ENCODE measurements at regions not wholly inside any gene's neighbourhood (a gene's known extent, or its start where the extent isn't known, plus 50 kb on each side); places are given as distances from the start of the nearest gene placed in this dataset.

GRCh38 chr10:11687779-11688447 is 54.3 kb upstream of the ECHDC3 start:
- Histone ChIP-seq H3K27ac (ENCODE audit: low read depth in 1 of 2, low read length in 2 of 2) (no peak overlapping the region), H3K27me3 (ENCODE audit: control insufficient read depth in 4 of 4, insufficient read depth in 4 of 4, low read length in 3 of 4) (no peaks in the 10 kb centered on the region), H3K9me3 (ENCODE audit: control insufficient read depth in 4 of 4, low read length in 3 of 4) (no peaks in the 10 kb centered on the region), H3K36me3 (ENCODE audit: control insufficient read depth in 4 of 4, insufficient read depth in 3 of 4, low read depth in 1 of 4, low read length in 3 of 4) (no peaks in the 10 kb centered on the region), H3K4me1 (ENCODE audit: control insufficient read depth in 4 of 4, insufficient read depth in 4 of 4, low read length in 3 of 4) (peaks cover 0 to 12% (median 2%) of the 10 kb centered on the region in 4 donors), H3K9ac (ENCODE audit: low read depth in 1 of 2, low read length in 2 of 2) (no peak overlapping the region), H3K4me3 (ENCODE audit: low read depth in 1 of 3, low read length in 3 of 3) (no peak overlapping the region)
- TF ChIP-seq ATF3 (IDR thresholded peaks at IDR 0.05) (no peak), HNF4A (conservative IDR thresholded peaks at IDR 0.05) (no peak), FOXA2 (IDR thresholded peaks at IDR 0.05) (no peak), TAF1 (conservative IDR thresholded peaks at IDR 0.05) (no peak), ZBTB33 (IDR thresholded peaks at IDR 0.05) (no peak), REST (IDR thresholded peaks at IDR 0.05) (no peak), CTCF (IDR thresholded peaks at IDR 0.05; ENCODE audit: low read depth, low read length, missing input control) (no peak), NR2F2 (IDR thresholded peaks at IDR 0.05) (no peak), RXRA (IDR thresholded peaks at IDR 0.05) (no peak), JUND (IDR thresholded peaks at IDR 0.05) (no peak)
- DNase-seq (ENCODE audit: low spot score) = no peak
- WGBS = 95% methylated on average over 8 of the region's 8 CpGs

- no peaks in the 10 kb centered on the region for H3K9me3 ChIP-seq (ENCODE audit: control insufficient read depth in 4 of 4, low read length in 3 of 4)
- H3K36me3 ChIP-seq (ENCODE audit: control insufficient read depth in 4 of 4, insufficient read depth in 3 of 4, low read depth in 1 of 4, low read length in 3 of 4) = no peaks in the 10 kb centered on the region
- H3K9ac ChIP-seq (ENCODE audit: low read depth in 1 of 2, low read length in 2 of 2) = no peak overlapping the region
- no peaks in the 10 kb centered on the region for H3K27me3 ChIP-seq (ENCODE audit: control insufficient read depth in 4 of 4, insufficient read depth in 4 of 4, low read length in 3 of 4)
- 88% methylated on average over 8 of the region's 8 CpGs for WGBS
- peaks cover 0 to 12% (median 2%) of the 10 kb centered on the region in 4 donors for H3K4me1 ChIP-seq (ENCODE audit: control insufficient read depth in 4 of 4, insufficient read depth in 4 of 4, low read length in 3 of 4)
- no peak overlapping the region for H3K4me3 ChIP-seq (ENCODE audit: low read depth in 1 of 3, low read length in 3 of 3)
- DNase-seq (ENCODE audit: low spot score) = no peak
- no peak overlapping the region for H3K27ac ChIP-seq (ENCODE audit: low read depth in 1 of 2, low read length in 2 of 2)
- TF ChIP-seq YY1 (IDR thresholded peaks at IDR 0.05) (no peak), FOXA2 (IDR thresholded peaks at IDR 0.05) (no peak), CTCF (IDR thresholded peaks at IDR 0.05; ENCODE audit: low read depth, low read length, missing input control) (no peak), ZBTB33 (IDR thresholded peaks at IDR 0.05) (no peak), NR2F2 (IDR thresholded peaks at IDR 0.05) (no peak), HNF4G (IDR thresholded peaks at IDR 0.05) (no peak), EGR1 (IDR thresholded peaks at IDR 0.05; ENCODE audit: low read depth in 2 of 2) (no peak), JUND (IDR thresholded peaks at IDR 0.05) (no peak), RXRA (IDR thresholded peaks at IDR 0.05) (no peak), ATF3 (IDR thresholded peaks at IDR 0.05) (no peak), TAF1 (conservative IDR thresholded peaks at IDR 0.05) (no peak), HNF4A (conservative IDR thresholded peaks at IDR 0.05) (no peak), GABPA (IDR thresholded peaks at IDR 0.05 in 1 of 2, conservative IDR thresholded peaks at IDR 0.05 in 1 of 2) (no peak)
Measured at GRCh38 chr10:11687357-11687771, 54.8 kb upstream of the ECHDC3 start.
